ENCODE measurements at regions not wholly inside any gene's neighbourhood (a gene's known extent, or its start where the extent isn't known, plus 50 kb on each side); places are given as distances from the start of the nearest gene placed in this dataset.

DNA sequence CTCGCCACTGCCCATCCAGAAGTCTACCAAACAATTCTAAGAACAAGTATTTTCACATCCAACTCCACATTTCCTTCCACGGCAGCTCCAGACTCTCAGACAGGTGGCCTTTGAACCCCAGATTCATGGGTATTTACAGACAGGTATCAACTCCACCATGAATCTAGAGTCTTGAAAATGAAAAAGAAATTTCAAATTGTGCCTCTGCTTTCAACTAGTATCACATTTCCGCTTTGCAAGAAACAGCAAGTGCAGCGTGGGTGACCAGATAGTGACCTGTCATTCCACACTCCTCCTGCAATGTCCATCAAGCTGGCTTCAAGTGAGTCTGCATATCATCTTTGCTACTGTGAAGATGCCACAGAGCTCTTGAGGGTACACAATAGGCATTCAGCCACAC is 232.4 kb upstream of the RPL38 start:
- TF ChIP-seq, protein P1, sequence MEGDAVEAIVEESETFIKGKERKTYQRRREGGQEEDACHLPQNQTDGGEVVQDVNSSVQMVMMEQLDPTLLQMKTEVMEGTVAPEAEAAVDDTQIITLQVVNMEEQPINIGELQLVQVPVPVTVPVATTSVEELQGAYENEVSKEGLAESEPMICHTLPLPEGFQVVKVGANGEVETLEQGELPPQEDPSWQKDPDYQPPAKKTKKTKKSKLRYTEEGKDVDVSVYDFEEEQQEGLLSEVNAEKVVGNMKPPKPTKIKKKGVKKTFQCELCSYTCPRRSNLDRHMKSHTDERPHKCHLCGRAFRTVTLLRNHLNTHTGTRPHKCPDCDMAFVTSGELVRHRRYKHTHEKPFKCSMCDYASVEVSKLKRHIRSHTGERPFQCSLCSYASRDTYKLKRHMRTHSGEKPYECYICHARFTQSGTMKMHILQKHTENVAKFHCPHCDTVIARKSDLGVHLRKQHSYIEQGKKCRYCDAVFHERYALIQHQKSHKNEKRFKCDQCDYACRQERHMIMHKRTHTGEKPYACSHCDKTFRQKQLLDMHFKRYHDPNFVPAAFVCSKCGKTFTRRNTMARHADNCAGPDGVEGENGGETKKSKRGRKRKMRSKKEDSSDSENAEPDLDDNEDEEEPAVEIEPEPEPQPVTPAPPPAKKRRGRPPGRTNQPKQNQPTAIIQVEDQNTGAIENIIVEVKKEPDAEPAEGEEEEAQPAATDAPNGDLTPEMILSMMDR (IDR thresholded peaks at IDR 0.05 in 2 of 3, conservative IDR thresholded peaks at IDR 0.05 in 1 of 3; ENCODE audit: borderline replicate concordance in 1 of 3, insufficient read depth in 1 of 3, low read depth in 2 of 3, low read length in 2 of 3) = no peak
- TF ChIP-seq ELF1 (IDR thresholded peaks at IDR 0.05; ENCODE audit: borderline replicate concordance, low read depth) (no peak), FOSL1 (IDR thresholded peaks at IDR 0.05; ENCODE audit: low read depth) (no peak), SRF (IDR thresholded peaks at IDR 0.05; ENCODE audit: low read depth) (no peak), RAD21 (IDR thresholded peaks at IDR 0.05; ENCODE audit: low read depth) (no peak), POLR2A (IDR thresholded peaks at IDR 0.05; ENCODE audit: borderline replicate concordance, extremely low read depth, insufficient read depth, insufficient read length) (no peak), CEBPB (IDR thresholded peaks at IDR 0.05; ENCODE audit: low read depth) (no peak), POLR2AphosphoS5 (IDR thresholded peaks at IDR 0.05; ENCODE audit: low read depth, low read length) (no peak), EZH2 (IDR thresholded peaks at IDR 0.05) (no peak), EZH2phosphoT487 (IDR thresholded peaks at IDR 0.05; ENCODE audit: borderline replicate concordance) (no peak), ZNF274 (IDR thresholded peaks at IDR 0.05; ENCODE audit: low read depth, low read length) (no peak), JUND (IDR thresholded peaks at IDR 0.05) (no peak)
- TF ChIP-seq, protein P2, sequence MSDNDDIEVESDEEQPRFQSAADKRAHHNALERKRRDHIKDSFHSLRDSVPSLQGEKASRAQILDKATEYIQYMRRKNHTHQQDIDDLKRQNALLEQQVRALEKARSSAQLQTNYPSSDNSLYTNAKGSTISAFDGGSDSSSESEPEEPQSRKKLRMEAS (IDR thresholded peaks at IDR 0.05) = no peak
- TF ChIP-seq, protein P3, sequence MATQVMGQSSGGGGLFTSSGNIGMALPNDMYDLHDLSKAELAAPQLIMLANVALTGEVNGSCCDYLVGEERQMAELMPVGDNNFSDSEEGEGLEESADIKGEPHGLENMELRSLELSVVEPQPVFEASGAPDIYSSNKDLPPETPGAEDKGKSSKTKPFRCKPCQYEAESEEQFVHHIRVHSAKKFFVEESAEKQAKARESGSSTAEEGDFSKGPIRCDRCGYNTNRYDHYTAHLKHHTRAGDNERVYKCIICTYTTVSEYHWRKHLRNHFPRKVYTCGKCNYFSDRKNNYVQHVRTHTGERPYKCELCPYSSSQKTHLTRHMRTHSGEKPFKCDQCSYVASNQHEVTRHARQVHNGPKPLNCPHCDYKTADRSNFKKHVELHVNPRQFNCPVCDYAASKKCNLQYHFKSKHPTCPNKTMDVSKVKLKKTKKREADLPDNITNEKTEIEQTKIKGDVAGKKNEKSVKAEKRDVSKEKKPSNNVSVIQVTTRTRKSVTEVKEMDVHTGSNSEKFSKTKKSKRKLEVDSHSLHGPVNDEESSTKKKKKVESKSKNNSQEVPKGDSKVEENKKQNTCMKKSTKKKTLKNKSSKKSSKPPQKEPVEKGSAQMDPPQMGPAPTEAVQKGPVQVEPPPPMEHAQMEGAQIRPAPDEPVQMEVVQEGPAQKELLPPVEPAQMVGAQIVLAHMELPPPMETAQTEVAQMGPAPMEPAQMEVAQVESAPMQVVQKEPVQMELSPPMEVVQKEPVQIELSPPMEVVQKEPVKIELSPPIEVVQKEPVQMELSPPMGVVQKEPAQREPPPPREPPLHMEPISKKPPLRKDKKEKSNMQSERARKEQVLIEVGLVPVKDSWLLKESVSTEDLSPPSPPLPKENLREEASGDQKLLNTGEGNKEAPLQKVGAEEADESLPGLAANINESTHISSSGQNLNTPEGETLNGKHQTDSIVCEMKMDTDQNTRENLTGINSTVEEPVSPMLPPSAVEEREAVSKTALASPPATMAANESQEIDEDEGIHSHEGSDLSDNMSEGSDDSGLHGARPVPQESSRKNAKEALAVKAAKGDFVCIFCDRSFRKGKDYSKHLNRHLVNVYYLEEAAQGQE (IDR thresholded peaks at IDR 0.05; ENCODE audit: low read depth) = no peak

All from HCT116 (cell line).